Tibial nerve (tissue), 4 donors: ENCODE measurements at regions not wholly inside any gene's neighbourhood (a gene's known extent, or its start where the extent isn't known, plus 50 kb on each side); places are given as distances from the start of the nearest gene placed in this dataset.
A peak's percentile ranks its signal among the peaks of the same experiment; 100 is the strongest.

Experiments
- CTCF ChIP-seq, 5 experiments: fragments of 200-600 bp in 3 of 5; fragments of 450-650 bp in 2 of 5; sonication (generic) in 3 of 5; IDR thresholded peaks; one replicate each; pipeline ENCODE4 v1.5.1; 2016 to 2019; ENCODE audit warnings: antibody characterized with exemption in 5 of 5, mild to moderate bottlenecking in 3 of 5, moderate library complexity in 2 of 5
- EP300 ChIP-seq, 2 donors: sonication (generic); formaldehyde crosslinking; IDR thresholded peaks; one replicate each; pipeline ENCODE4 v1.6.1; 2017; ENCODE audit warnings: antibody characterized with exemption in 2 of 2, mild to moderate bottlenecking in 1 of 2
- POLR2A ChIP-seq, 2 donors: fragments of 450-650 bp; IDR thresholded peaks; one replicate each; pipeline ENCODE4 v1.6.1; 2017; ENCODE audit warnings: antibody characterized with exemption in 2 of 2, mild to moderate bottlenecking in 2 of 2, moderate library complexity in 2 of 2

GRCh38 chr1:96416111-96416595 is 305.4 kb upstream of the PTBP2 start:
- TF ChIP-seq POLR2A (IDR thresholded peaks at IDR 0.05) (no peak), CTCF (IDR thresholded peaks at IDR 0.05) (no peak), EP300 (IDR thresholded peaks at IDR 0.05) (peak in 1 of 2 donors; percentile 69)
